Glomerular endothelial cell (primary cell): ENCODE measurements at regions not wholly inside any gene's neighbourhood (a gene's known extent, or its start where the extent isn't known, plus 50 kb on each side); places are given as distances from the start of the nearest gene placed in this dataset.

Source experiments
- DNase-seq: peaks from one replicate; pipeline ENCODE4 v3.0.0-alpha.2; 2011; ENCODE audit warnings: low read depth, low spot score; ENCODE audit errors: extremely low read depth

- no peak for DNase-seq
Measured at GRCh38 chr9:107928701-107929371, 439.3 kb upstream of the KLF4 start.

GRCh38 chr9:107927276-107927675 lies 437.7 kb upstream of the KLF4 start:
- no peak for DNase-seq

- DNase-seq = no peak
Measured at GRCh38 chr9:107925749-107926297, 436.3 kb upstream of the KLF4 start.

- no peak for DNase-seq
Measured at GRCh38 chr9:107922260-107922659, 432.7 kb upstream of the KLF4 start.

GRCh38 chr9:107919263-107919662 lies 429.7 kb upstream of the KLF4 start:
- no peak for DNase-seq

- no peak for DNase-seq
Measured at GRCh38 chr9:107918749-107919148, 429.2 kb upstream of the KLF4 start.

- DNase-seq = no peak
Measured at GRCh38 chr9:107914151-107914550, 424.6 kb upstream of the KLF4 start.

- DNase-seq = no peak
Measured at GRCh38 chr9:107907715-107908114, 418.1 kb upstream of the KLF4 start.

- DNase-seq = no peak
Measured at GRCh38 chr9:107907255-107907654, 417.7 kb upstream of the KLF4 start.

GRCh38 chr9:107906074-107906473 lies 416.5 kb upstream of the KLF4 start:
- no peak for DNase-seq

- no peak for DNase-seq
Measured at GRCh38 chr9:107905308-107906020, 415.9 kb upstream of the KLF4 start.

- DNase-seq = no peak
Measured at GRCh38 chr9:107899961-107900330, 410.4 kb upstream of the KLF4 start.

GRCh38 chr9:107898761-107899160 lies 409.2 kb upstream of the KLF4 start:
- DNase-seq = no peak

GRCh38 chr9:107896544-107896943 lies 407.0 kb upstream of the KLF4 start:
- no peak for DNase-seq

GRCh38 chr9:107895501-107896001 lies 406.0 kb upstream of the KLF4 start:
- DNase-seq = no peak

GRCh38 chr9:107894572-107895261 lies 405.1 kb upstream of the KLF4 start:
- no peak for DNase-seq

- DNase-seq = no peak
Measured at GRCh38 chr9:107890921-107891465, 401.4 kb upstream of the KLF4 start.

- no peak for DNase-seq
Measured at GRCh38 chr9:107888773-107889227, 399.2 kb upstream of the KLF4 start.

GRCh38 chr9:107886826-107887225 lies 397.3 kb upstream of the KLF4 start:
- no peak for DNase-seq

- DNase-seq = no peak
Measured at GRCh38 chr9:107883496-107884124, 394.0 kb upstream of the KLF4 start.
